ENCODE measurements at regions not wholly inside any gene's neighbourhood (a gene's known extent, or its start where the extent isn't known, plus 50 kb on each side); places are given as distances from the start of the nearest gene placed in this dataset.

- Histone ChIP-seq H3K4me3 (ENCODE audit: low read depth, low read length) (no peak overlapping the region), H3K9me3 (ENCODE audit: control insufficient read depth, insufficient read depth, low read depth, low read length) (no peaks in the 10 kb centered on the region), H3K27me3 (ENCODE audit: control insufficient read depth, insufficient read depth, low read length) (no peaks in the 10 kb centered on the region), H3K36me3 (ENCODE audit: control insufficient read depth, insufficient read depth, low read length) (no peaks in the 10 kb centered on the region), H3K4me1 (ENCODE audit: control insufficient read depth, insufficient read depth, low read length) (peaks cover 7% of the 10 kb centered on the region; the same call in 1 of the 2 replicates), H3K27ac (ENCODE audit: low read depth, low read length) (no peak overlapping the region), H3K9ac (ENCODE audit: low read length) (no peak overlapping the region)
Measured at GRCh38 chr16:47780213-47780875, 319.2 kb downstream of the PHKB start.

DNA sequence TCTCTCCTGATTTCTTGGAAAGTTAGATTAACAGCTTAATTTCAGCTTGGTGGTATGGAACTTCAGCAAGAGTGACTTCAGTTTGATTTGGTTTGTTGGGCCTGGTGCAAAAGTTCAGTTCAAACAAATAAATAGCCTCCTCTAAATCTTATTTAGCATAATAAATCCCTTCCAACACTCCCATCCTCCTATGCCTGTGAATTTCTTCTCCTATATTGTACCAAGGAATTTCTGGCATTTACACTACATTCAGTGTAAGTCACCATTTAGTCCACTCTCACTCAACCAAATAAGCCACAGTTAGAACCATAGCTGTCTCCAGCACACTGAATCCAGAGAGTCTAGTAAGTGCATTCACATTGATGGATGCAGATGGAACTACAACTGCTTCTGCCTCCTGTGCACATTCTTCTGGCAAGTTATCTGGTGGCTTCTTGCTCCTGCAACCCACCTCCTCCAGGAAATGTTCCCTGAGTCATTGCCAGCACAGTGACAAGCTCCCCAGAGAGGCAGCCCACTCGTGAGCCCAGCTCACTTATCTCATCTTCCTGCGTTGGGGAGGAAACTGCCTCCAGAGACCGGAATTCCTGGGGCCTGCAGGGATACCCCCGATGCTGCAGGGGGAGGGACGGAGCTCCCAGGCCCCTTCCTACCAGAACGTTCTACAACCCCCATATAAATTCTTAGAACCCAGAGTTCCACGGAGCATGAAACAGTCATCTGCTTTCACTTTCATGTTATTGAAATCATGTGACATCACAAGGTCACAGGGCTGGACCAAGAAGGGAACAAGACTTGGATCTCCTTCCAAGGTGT, 318.3 kb downstream of the PHKB start:
- Histone ChIP-seq H3K27ac (ENCODE audit: low read depth, low read length) (no peak overlapping the region), H3K36me3 (ENCODE audit: control insufficient read depth, insufficient read depth, low read length) (no peaks in the 10 kb centered on the region), H3K9me3 (ENCODE audit: control insufficient read depth, insufficient read depth, low read depth, low read length) (peaks cover 2% of the 10 kb centered on the region; the same call in 1 of the 2 replicates), H3K27me3 (ENCODE audit: control insufficient read depth, insufficient read depth, low read length) (no peaks in the 10 kb centered on the region), H3K4me1 (ENCODE audit: control insufficient read depth, insufficient read depth, low read length) (peaks cover 10% of the 10 kb centered on the region), H3K9ac (ENCODE audit: low read length) (no peak overlapping the region), H3K4me3 (ENCODE audit: low read depth, low read length) (no peak overlapping the region)

GRCh38 chr16:47778106-47778801, 317.1 kb downstream of the PHKB start:
- H3K27me3 ChIP-seq (ENCODE audit: control insufficient read depth, insufficient read depth, low read length) = no peaks in the 10 kb centered on the region
- no peak overlapping the region for H3K9ac ChIP-seq (ENCODE audit: low read length)
- H3K36me3 ChIP-seq (ENCODE audit: control insufficient read depth, insufficient read depth, low read length) = no peaks in the 10 kb centered on the region
- peaks cover 11% of the 10 kb centered on the region for H3K4me1 ChIP-seq (ENCODE audit: control insufficient read depth, insufficient read depth, low read length)
- no peak overlapping the region for H3K4me3 ChIP-seq (ENCODE audit: low read depth, low read length)
- peaks cover 2% of the 10 kb centered on the region; the same call in 1 of the 2 replicates for H3K9me3 ChIP-seq (ENCODE audit: control insufficient read depth, insufficient read depth, low read depth, low read length)
- no peak overlapping the region for H3K27ac ChIP-seq (ENCODE audit: low read depth, low read length)

- H3K4me3 ChIP-seq (ENCODE audit: low read depth, low read length) = no peak overlapping the region
- H3K9me3 ChIP-seq (ENCODE audit: control insufficient read depth, insufficient read depth, low read depth, low read length) = peaks cover 2% of the 10 kb centered on the region; the same call in 1 of the 2 replicates
- peaks cover 11% of the 10 kb centered on the region for H3K4me1 ChIP-seq (ENCODE audit: control insufficient read depth, insufficient read depth, low read length)
- H3K27ac ChIP-seq (ENCODE audit: low read depth, low read length) = no peak overlapping the region
- H3K36me3 ChIP-seq (ENCODE audit: control insufficient read depth, insufficient read depth, low read length) = no peaks in the 10 kb centered on the region
- no peak overlapping the region for H3K9ac ChIP-seq (ENCODE audit: low read length)
- H3K27me3 ChIP-seq (ENCODE audit: control insufficient read depth, insufficient read depth, low read length) = no peaks in the 10 kb centered on the region
Measured at GRCh38 chr16:47777220-47777619, 316.1 kb downstream of the PHKB start.

- Histone ChIP-seq H3K27me3 (ENCODE audit: control insufficient read depth, insufficient read depth, low read length) (no peaks in the 10 kb centered on the region), H3K27ac (ENCODE audit: low read depth, low read length) (no peak overlapping the region), H3K9me3 (ENCODE audit: control insufficient read depth, insufficient read depth, low read depth, low read length) (peaks cover 2% of the 10 kb centered on the region; the same call in 1 of the 2 replicates), H3K4me1 (ENCODE audit: control insufficient read depth, insufficient read depth, low read length) (peaks cover 7% of the 10 kb centered on the region), H3K4me3 (ENCODE audit: low read depth, low read length) (no peak overlapping the region), H3K9ac (ENCODE audit: low read length) (no peak overlapping the region), H3K36me3 (ENCODE audit: control insufficient read depth, insufficient read depth, low read length) (no peaks in the 10 kb centered on the region)
Measured at GRCh38 chr16:47774661-47775060, 313.5 kb downstream of the PHKB start.

GRCh38 chr16:47753659-47754058, 292.5 kb downstream of the PHKB start:
- Histone ChIP-seq H3K36me3 (ENCODE audit: control insufficient read depth, insufficient read depth, low read length) (no peaks in the 10 kb centered on the region), H3K9me3 (ENCODE audit: control insufficient read depth, insufficient read depth, low read depth, low read length) (no peaks in the 10 kb centered on the region), H3K27me3 (ENCODE audit: control insufficient read depth, insufficient read depth, low read length) (no peaks in the 10 kb centered on the region), H3K9ac (ENCODE audit: low read length) (no peak overlapping the region), H3K4me1 (ENCODE audit: control insufficient read depth, insufficient read depth, low read length) (peaks cover 7% of the 10 kb centered on the region; the same call in 1 of the 2 replicates), H3K4me3 (ENCODE audit: low read depth, low read length) (no peak overlapping the region), H3K27ac (ENCODE audit: low read depth, low read length) (no peak overlapping the region)
